WTC11 (cell line): ENCODE measurements at regions not wholly inside any gene's neighbourhood (a gene's known extent, or its start where the extent isn't known, plus 50 kb on each side); places are given as distances from the start of the nearest gene placed in this dataset.

ENCODE experiments used
- ATAC-seq: fragments of 200-7000 bp; cut with Tn5 transposase; 2 replicates; pipeline ENCODE4 v1.10.0; 2021; ENCODE audit warnings: mild to moderate bottlenecking, moderate library complexity
- CTCF ChIA-PET: fragments of 300-600 bp; sonication (Branson Sonifier 250); formaldehyde crosslinking; loops from one replicate; lab custom pipeline; 2021; ENCODE audit warnings: antibody characterized with exemption; lab: Charles Lee
- POLR2A ChIA-PET: fragments of 350-600 bp; sonication (Branson Sonifier 250); formaldehyde crosslinking; loops from one replicate; lab custom pipeline; 2021; ENCODE audit warnings: antibody characterized with exemption; lab: Charles Lee
- DNase-seq: peaks from one replicate; pipeline ENCODE4 v3.0.0; 2021; ENCODE audit warnings: low spot score
- H3K27ac Mint-ChIP-seq: 2 replicates; pipeline ENCODE4 v1.8.0; 2021; ENCODE audit warnings: mixed read lengths
- H3K27me3 Mint-ChIP-seq: 2 replicates; pipeline ENCODE4 v1.8.0; 2021; ENCODE audit warnings: low read depth, mild to moderate bottlenecking, moderate library complexity, mixed read lengths
- H3K36me3 Mint-ChIP-seq: 2 replicates; pipeline ENCODE4 v1.8.0; 2021; ENCODE audit warnings: mixed read lengths
- H3K4me1 Mint-ChIP-seq: 2 replicates; pipeline ENCODE4 v1.8.0; 2022; ENCODE audit warnings: mixed read lengths
- H3K4me3 Mint-ChIP-seq: 2 replicates; pipeline ENCODE4 v1.8.0; 2021; ENCODE audit warnings: mild to moderate bottlenecking, moderate library complexity, mixed read lengths
- H3K9me3 Mint-ChIP-seq: 2 replicates; pipeline ENCODE4 v1.8.0; 2021; ENCODE audit warnings: mixed read lengths
- ATF3 ChIP-seq: sonication (generic); formaldehyde crosslinking; conservative IDR thresholded peaks from 2 replicates; pipeline ENCODE4 v1.8.1; 2022; ENCODE audit warnings: mild to moderate bottlenecking, missing genetic modification reagents
- FOXP4 ChIP-seq: sonication (generic); formaldehyde crosslinking; IDR thresholded peaks from 2 replicates; pipeline ENCODE4 v1.8.0; 2022; ENCODE audit warnings: mild to moderate bottlenecking, missing genetic modification reagents
- HMGA2 ChIP-seq: fragments of 250-450 bp; sonication (Bioruptor Pico); IDR thresholded peaks from 2 replicates; pipeline ENCODE4 v1.4.0; 2021; ENCODE audit warnings: mild to moderate bottlenecking, moderate library complexity
- MYBL2 ChIP-seq: sonication (generic); formaldehyde crosslinking; IDR thresholded peaks from 2 replicates; pipeline ENCODE4 v1.8.1; 2023; ENCODE audit warnings: mild to moderate bottlenecking, moderate library complexity, missing genetic modification reagents
- NFE2L1 ChIP-seq: sonication (generic); formaldehyde crosslinking; IDR thresholded peaks from 2 replicates; pipeline ENCODE4 v1.8.1; 2023; ENCODE audit warnings: missing genetic modification reagents
- NR2C2 ChIP-seq: sonication (generic); formaldehyde crosslinking; IDR thresholded peaks from 2 replicates; pipeline ENCODE4 v1.8.0; 2022; ENCODE audit warnings: mild to moderate bottlenecking, missing genetic modification reagents
- PREB ChIP-seq: sonication (generic); formaldehyde crosslinking; IDR thresholded peaks from 2 replicates; pipeline ENCODE4 v1.8.1; 2022; ENCODE audit warnings: mild to moderate bottlenecking, missing genetic modification reagents, moderate library complexity, borderline replicate concordance
- SOX15 ChIP-seq: fragments of 250-450 bp; sonication (Bioruptor Pico); IDR thresholded peaks from 2 replicates; pipeline ENCODE4 v1.9.0; 2021; ENCODE audit warnings: mild to moderate bottlenecking
- STAT6 ChIP-seq: sonication (generic); formaldehyde crosslinking; conservative IDR thresholded peaks from 2 replicates; pipeline ENCODE4 v1.8.1; 2023; ENCODE audit warnings: mild to moderate bottlenecking, low read depth, missing genetic modification reagents, moderate library complexity
- TEAD4 ChIP-seq: sonication (generic); formaldehyde crosslinking; IDR thresholded peaks from 2 replicates; pipeline ENCODE4 v1.8.0; 2022; ENCODE audit warnings: mild to moderate bottlenecking, missing genetic modification reagents
- USF2 ChIP-seq: sonication (generic); formaldehyde crosslinking; IDR thresholded peaks from 2 replicates; pipeline ENCODE4 v1.8.1; 2023; ENCODE audit warnings: mild to moderate bottlenecking, missing genetic modification reagents, moderate library complexity
- ZNF138 ChIP-seq: sonication (generic); formaldehyde crosslinking; conservative IDR thresholded peaks from 2 replicates; pipeline ENCODE4 v1.8.1; 2022; ENCODE audit warnings: mild to moderate bottlenecking, moderate library complexity, missing genetic modification reagents
- ZNF219 ChIP-seq: sonication (generic); formaldehyde crosslinking; IDR thresholded peaks from 2 replicates; pipeline ENCODE4 v1.8.0; 2023; ENCODE audit warnings: missing genetic modification reagents, mild to moderate bottlenecking, borderline replicate concordance
- ZNF232 ChIP-seq: sonication (generic); formaldehyde crosslinking; IDR thresholded peaks from 2 replicates; pipeline ENCODE4 v1.8.0; 2022; ENCODE audit warnings: mild to moderate bottlenecking, missing genetic modification reagents
- ZNF263 ChIP-seq: sonication (generic); formaldehyde crosslinking; IDR thresholded peaks from 2 replicates; pipeline ENCODE4 v1.8.1; 2022; ENCODE audit warnings: low read depth, mild to moderate bottlenecking, moderate library complexity, missing genetic modification reagents
- ZNF281 ChIP-seq: sonication (generic); formaldehyde crosslinking; IDR thresholded peaks from 2 replicates; pipeline ENCODE4 v1.8.0; 2023; ENCODE audit warnings: mild to moderate bottlenecking, missing genetic modification reagents
- ZNF317 ChIP-seq: sonication (generic); formaldehyde crosslinking; IDR thresholded peaks from 2 replicates; pipeline ENCODE4 v1.8.1; 2023; ENCODE audit warnings: low read depth, mild to moderate bottlenecking, moderate library complexity, missing genetic modification reagents, borderline replicate concordance
- ZNF425 ChIP-seq: fragments of 250-450 bp; sonication (Bioruptor Pico); conservative IDR thresholded peaks from 2 replicates; pipeline ENCODE4 v1.9.0; 2021; ENCODE audit warnings: mild to moderate bottlenecking
- ZNF512 ChIP-seq: sonication (generic); formaldehyde crosslinking; IDR thresholded peaks from 2 replicates; pipeline ENCODE4 v1.8.1; 2022; ENCODE audit warnings: missing genetic modification reagents, borderline replicate concordance

GRCh38 chr15:91456251-91456718 is 356.2 kb downstream of the SV2B start:
- POLR2A ChIA-PET, result no interaction called here
- Mint-ChIP-seq H3K4me3 (no peak overlapping the region), H3K4me1 (peaks cover 17% of the 10 kb centered on the region)
- TF ChIP-seq PREB (CRISPR knock-in tag) (no peak), NFE2L1 (no peak), FOXP4 (CRISPR knock-in tag) (no peak), ZNF263 (CRISPR knock-in tag) (no peak), MYBL2 (CRISPR knock-in tag) (no peak), ZNF317 (CRISPR knock-in tag) (no peak), USF2 (CRISPR knock-in tag) (no peak), ATF3 (CRISPR knock-in tag) (no peak), ZNF138 (CRISPR knock-in tag) (no peak), ZNF425 (CRISPR knock-in tag) (no peak)
- TF ChIP-seq, all 79 proteins: peak for 0
- ATAC-seq, result no peak
- DNase-seq, result no peak
- peaks cover 39% of the 10 kb centered on the region for H3K9me3 Mint-ChIP-seq
- H3K27ac Mint-ChIP-seq, result no peak overlapping the region
- H3K27me3 Mint-ChIP-seq, result peaks cover 2% of the 10 kb centered on the region; the same call in 1 of the 2 replicates
- CTCF ChIA-PET, result no interaction called here
- H3K36me3 Mint-ChIP-seq, result peaks cover 5% of the 10 kb centered on the region; the same call in 1 of the 2 replicates

GRCh38 chr15:91456921-91457320 is 356.9 kb downstream of the SV2B start:
- CTCF ChIA-PET, result no interaction called here
- ATAC-seq (no peak), DNase-seq (no peak)
- POLR2A ChIA-PET, result no interaction called here
- Mint-ChIP-seq H3K4me3 (no peak overlapping the region), H3K4me1 (peaks cover 17% of the 10 kb centered on the region), H3K36me3 (peaks cover 5% of the 10 kb centered on the region; the same call in 1 of the 2 replicates), H3K27ac (no peak overlapping the region), H3K27me3 (peaks cover 2% of the 10 kb centered on the region; the same call in 1 of the 2 replicates), H3K9me3 (peaks cover 32% of the 10 kb centered on the region)
- TF ChIP-seq HMGA2 (CRISPR knock-in tag), result no peak
- no peak for TF ChIP-seq TEAD4 (CRISPR knock-in tag)
- TF ChIP-seq SOX15 (CRISPR knock-in tag), result no peak
- TF ChIP-seq ATF3 (CRISPR knock-in tag), result no peak
- no peak for TF ChIP-seq ZNF512 (CRISPR knock-in tag)
- no peak for TF ChIP-seq NR2C2 (CRISPR knock-in tag)
- no peak for TF ChIP-seq STAT6 (CRISPR knock-in tag)
- TF ChIP-seq NFE2L1, result no peak
- no peak for TF ChIP-seq ZNF281 (CRISPR knock-in tag)
- TF ChIP-seq ZNF219 (CRISPR knock-in tag), result no peak
- TF ChIP-seq ZNF232 (CRISPR knock-in tag), result no peak
